Skeletal muscle tissue (tissue), 3 donors: ENCODE measurements at regions not wholly inside any gene's neighbourhood (a gene's known extent, or its start where the extent isn't known, plus 50 kb on each side); places are given as distances from the start of the nearest gene placed in this dataset.

ENCODE experiments used
- H3K27ac ChIP-seq: one replicate; pipeline ENCODE4 v1.7.0; 2013; ENCODE audit warnings: mild to moderate bottlenecking, low read depth, low read length, inconsistent platforms
- H3K27me3 ChIP-seq, 3 donors: one replicate each; pipeline ENCODE4 v1.7.0; 2013; ENCODE audit warnings: low read length in 3 of 3; ENCODE audit not compliant: control insufficient read depth in 3 of 3, insufficient read depth in 3 of 3
- H3K36me3 ChIP-seq, 3 donors: one replicate each; pipeline ENCODE4 v1.7.0; 2013; ENCODE audit warnings: low read length in 3 of 3; ENCODE audit not compliant: control insufficient read depth in 3 of 3, insufficient read depth in 3 of 3
- H3K4me1 ChIP-seq, 3 donors: one replicate each; pipeline ENCODE4 v1.7.0; 2013; ENCODE audit warnings: low read length in 3 of 3, mild to moderate bottlenecking in 3 of 3; ENCODE audit not compliant: control insufficient read depth in 3 of 3, insufficient read depth in 3 of 3
- H3K4me3 ChIP-seq, 3 donors: one replicate each; pipeline ENCODE4 v1.7.0; 2013; ENCODE audit warnings: low read length in 3 of 3
- H3K9ac ChIP-seq, 3 donors: one replicate each; pipeline ENCODE4 v1.7.0; 2013; ENCODE audit warnings: low read length in 3 of 3, mild to moderate bottlenecking in 3 of 3, moderate library complexity in 2 of 3, low read depth in 1 of 3
- H3K9me3 ChIP-seq, 3 donors: one replicate each; pipeline ENCODE4 v1.7.0; 2013; ENCODE audit warnings: low read length in 3 of 3; ENCODE audit not compliant: control insufficient read depth in 3 of 3
- donor health status: Osteomylitis.

- peaks cover 12 to 16% (median 12%) of the 10 kb centered on the region in 3 donors for H3K4me1 ChIP-seq
Observed at GRCh38 chr6:165991341-165991740, 176.3 kb downstream of the TBXT start.

DNA sequence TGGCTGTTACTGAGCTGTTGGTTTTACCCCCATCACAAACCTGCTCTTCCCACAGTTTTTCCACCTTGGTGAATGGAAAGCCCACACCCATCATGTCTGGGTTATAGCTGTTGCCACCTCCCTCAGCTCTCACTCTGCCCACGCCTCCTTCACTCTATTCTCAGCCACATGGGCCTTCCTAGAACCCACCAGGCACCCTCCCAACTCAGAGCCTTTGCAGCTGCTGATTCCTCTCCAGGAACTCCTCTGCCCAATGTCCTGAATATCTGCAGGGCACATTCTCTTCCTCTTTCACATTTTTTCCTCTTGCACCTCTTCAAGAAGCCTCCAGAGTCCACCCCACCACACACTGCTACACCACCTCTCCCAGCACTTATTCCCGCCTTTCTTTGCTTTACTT, 177.4 kb downstream of the TBXT start:
- Histone ChIP-seq H3K4me1 (peaks cover 12 to 16% (median 12%) of the 10 kb centered on the region in 3 donors), H3K27ac (no peak overlapping the region), H3K27me3 (peaks cover 35 to 46% (median 35%) of the 10 kb centered on the region in 3 donors), H3K36me3 (no peaks in the 10 kb centered on the region), H3K9me3 (no peaks in the 10 kb centered on the region), H3K4me3 (no peak overlapping the region), H3K9ac (no peak overlapping the region)

More at GRCh38 chr6:165991341-165991740, 176.3 kb downstream of the TBXT start:
- H3K27ac ChIP-seq, result no peak overlapping the region
- H3K36me3 ChIP-seq, result no peaks in the 10 kb centered on the region
- no peaks in the 10 kb centered on the region for H3K9me3 ChIP-seq
- H3K9ac ChIP-seq, result no peak overlapping the region
- H3K27me3 ChIP-seq, result peaks cover 25 to 36% (median 28%) of the 10 kb centered on the region in 3 donors
- H3K4me3 ChIP-seq, result no peak overlapping the region

GRCh38 chr6:165988757-165989456, 178.7 kb downstream of the TBXT start:
- H3K4me1 ChIP-seq, result peaks cover 12 to 16% (median 12%) of the 10 kb centered on the region in 3 donors
- no peak overlapping the region for H3K27ac ChIP-seq
- H3K27me3 ChIP-seq, result peaks cover 40 to 52% (median 41%) of the 10 kb centered on the region in 3 donors
- peak overlapping the region in 1 of 3 donors; percentile 25 for H3K9ac ChIP-seq
- no peaks in the 10 kb centered on the region for H3K9me3 ChIP-seq
- H3K36me3 ChIP-seq, result no peaks in the 10 kb centered on the region
- peak overlapping the region in 1 of 3 donors; percentile 22 for H3K4me3 ChIP-seq

DNA sequence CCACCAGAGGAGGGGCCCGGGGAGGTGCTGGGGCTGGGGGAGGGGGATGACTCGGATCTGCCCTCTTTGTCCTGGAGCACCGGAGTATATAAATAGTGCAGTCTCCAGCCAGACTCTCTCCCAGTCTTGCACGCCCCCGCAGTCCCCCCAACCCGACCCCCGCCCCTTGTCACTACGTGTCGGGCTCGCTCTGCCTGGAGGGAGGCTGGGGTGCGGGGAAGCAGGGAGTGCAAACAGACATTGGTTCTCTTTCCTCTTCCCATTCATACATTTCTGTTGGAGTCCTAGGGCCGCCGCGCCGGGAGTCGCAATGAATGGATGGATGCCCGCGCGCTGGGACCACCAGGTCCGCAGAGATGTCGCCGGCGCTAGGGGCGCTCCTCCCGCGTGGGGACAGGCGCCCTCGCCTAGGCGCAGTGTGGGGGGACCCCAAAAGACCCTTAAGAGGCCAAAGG, 179.3 kb downstream of the TBXT start:
- H3K9me3 ChIP-seq, result no peaks in the 10 kb centered on the region
- H3K4me1 ChIP-seq, result peaks cover 12 to 16% (median 12%) of the 10 kb centered on the region in 3 donors
- H3K9ac ChIP-seq, result peak overlapping the region in 1 of 3 donors; percentile 25
- peaks cover 40 to 52% (median 41%) of the 10 kb centered on the region in 3 donors for H3K27me3 ChIP-seq
- no peak overlapping the region for H3K4me3 ChIP-seq
- H3K36me3 ChIP-seq, result no peaks in the 10 kb centered on the region
- H3K27ac ChIP-seq, result no peak overlapping the region

DNA sequence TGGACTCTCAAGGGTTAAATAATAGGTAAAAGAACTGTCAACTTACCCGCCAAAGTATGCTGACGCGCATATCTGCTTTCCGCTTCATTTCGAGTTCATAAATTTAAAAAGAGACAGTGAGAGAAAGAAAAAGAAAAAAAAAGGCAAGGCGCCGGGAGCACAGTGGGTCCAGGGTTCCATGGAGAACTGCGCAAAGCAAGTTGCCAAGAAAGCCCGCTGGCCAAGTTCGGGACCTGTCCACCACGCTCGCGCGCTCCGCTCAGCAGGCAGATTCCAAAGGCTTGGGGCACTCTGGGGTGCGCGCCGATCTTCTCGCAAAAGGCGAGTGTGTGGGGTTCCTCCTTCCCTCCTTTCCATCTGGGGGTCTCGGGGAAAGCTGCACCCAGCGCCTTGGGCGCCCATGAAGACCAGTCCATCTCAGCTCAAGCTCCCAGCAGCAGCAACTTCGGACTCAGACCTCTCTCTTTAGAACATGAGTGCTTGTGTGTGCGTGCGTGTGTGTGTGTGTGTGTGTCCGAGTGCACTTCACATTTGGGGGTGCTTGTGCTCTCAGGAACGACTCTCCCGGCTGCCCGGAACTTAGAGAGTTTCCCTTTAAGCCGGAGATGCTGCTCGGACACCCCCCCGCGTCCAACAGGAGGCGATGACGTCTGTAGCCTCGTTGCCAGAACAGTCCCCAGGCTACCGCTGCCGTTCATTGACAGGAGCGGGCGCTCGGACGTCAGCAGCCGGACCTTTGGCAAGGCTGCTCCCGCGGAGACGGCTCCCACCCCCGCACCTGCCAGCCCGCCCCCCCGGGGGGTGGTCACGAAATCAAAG, 180.0 kb downstream of the TBXT start:
- Histone ChIP-seq H3K9ac (peak overlapping the region in 2 of 3 donors; percentile 32 to 64), H3K36me3 (no peaks in the 10 kb centered on the region), H3K27ac (no peak overlapping the region), H3K4me1 (peaks cover 12 to 16% (median 12%) of the 10 kb centered on the region in 3 donors), H3K27me3 (peaks cover 40 to 52% (median 41%) of the 10 kb centered on the region in 3 donors), H3K4me3 (peak overlapping the region; percentile 61 to 80 (median 77)), H3K9me3 (no peaks in the 10 kb centered on the region)

DNA sequence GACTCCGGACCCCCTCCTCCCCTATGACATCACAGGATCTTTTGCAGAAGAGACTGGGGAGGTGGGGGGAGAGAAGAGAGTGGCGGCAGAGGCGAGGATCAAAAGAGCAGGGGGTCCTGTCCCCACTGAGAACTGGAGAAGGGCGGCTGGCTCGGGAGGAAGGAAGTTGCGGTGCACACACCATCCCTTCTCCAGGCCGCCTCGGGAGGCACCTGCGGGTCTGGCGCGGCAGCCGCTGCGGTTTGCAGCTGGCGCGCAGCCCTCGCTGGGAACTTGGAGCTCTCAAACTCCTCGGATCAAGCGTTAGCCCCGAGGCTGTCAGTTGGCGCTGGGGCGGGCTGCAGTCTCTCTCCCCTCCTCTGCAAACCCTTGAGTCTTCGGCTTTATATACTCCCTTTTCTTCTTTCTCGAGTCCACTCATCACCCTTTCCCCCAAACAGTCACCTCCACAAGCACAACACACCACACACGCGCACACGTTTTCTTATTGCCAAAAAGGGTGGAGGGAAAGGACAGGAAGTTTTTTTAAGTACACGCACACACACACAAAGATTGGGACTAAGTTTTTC, 180.7 kb downstream of the TBXT start:
- Histone ChIP-seq H3K27ac (no peak overlapping the region), H3K4me1 (peaks cover 12 to 16% (median 12%) of the 10 kb centered on the region in 3 donors), H3K36me3 (no peaks in the 10 kb centered on the region), H3K4me3 (peak overlapping the region; percentile 61 to 80 (median 77)), H3K9me3 (no peaks in the 10 kb centered on the region), H3K27me3 (peaks cover 40 to 52% (median 41%) of the 10 kb centered on the region in 3 donors), H3K9ac (peak overlapping the region in 1 of 3 donors; percentile 32)

DNA sequence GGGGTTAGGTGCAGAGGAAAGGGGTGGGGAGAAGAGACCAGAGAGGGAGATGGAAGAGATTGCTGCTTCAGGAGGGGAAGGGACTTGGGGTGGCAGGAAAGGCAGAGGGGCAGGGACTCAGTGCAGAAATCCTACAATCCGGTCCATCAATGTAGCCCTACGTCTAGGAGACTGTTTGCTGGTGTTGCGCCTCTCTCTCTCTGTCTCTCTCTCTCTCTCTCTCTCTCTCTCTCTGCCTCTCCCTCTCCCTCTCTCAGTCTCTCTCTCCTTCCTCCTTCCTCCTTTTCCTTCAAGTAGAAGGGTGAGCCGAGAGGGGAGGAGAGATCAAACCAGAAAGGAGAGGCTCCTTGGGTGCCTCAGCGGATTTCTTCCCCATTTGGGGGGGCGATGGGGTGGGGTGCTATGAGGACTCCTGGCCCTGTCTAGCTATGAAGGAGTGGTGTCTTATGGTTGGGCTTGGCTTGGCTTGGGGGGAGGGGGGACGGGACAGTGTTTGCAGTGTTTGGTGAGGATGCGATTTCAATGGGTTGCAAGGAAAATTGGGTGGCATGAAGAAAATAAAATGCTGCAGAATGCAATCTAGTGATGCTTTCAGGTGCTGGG, 181.2 kb downstream of the TBXT start:
- Histone ChIP-seq H3K4me1 (peaks cover 12 to 16% (median 12%) of the 10 kb centered on the region in 3 donors), H3K36me3 (no peaks in the 10 kb centered on the region), H3K9me3 (no peaks in the 10 kb centered on the region), H3K4me3 (peak overlapping the region in 1 of 3 donors; percentile 80), H3K27me3 (peaks cover 40 to 52% (median 41%) of the 10 kb centered on the region in 3 donors), H3K9ac (no peak overlapping the region), H3K27ac (no peak overlapping the region)

DNA sequence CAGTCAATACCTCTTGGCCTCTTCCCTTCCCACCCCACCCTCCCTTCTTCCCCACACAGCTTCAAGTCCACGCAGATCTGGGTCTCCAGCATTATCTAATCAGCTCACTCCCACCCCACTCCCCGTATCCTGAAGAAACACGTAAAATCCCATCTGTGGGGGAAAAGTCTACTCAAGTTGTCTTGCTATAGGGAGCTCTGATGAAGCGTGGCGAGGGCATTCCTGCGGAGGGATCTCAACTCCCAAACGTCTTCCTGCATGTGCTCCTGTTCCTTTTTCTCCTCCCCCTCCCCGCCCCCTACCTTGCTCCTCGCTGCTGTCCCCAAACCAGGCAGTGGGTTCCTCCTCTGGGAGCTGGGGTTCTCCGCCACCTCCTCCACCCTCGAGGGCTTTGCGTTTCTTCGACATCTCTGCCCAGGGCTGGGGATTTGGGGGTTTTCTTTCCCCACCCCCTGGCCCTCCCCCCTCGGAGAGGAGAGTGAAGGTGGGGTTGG, 181.8 kb downstream of the TBXT start:
- Histone ChIP-seq H3K27me3 (peaks cover 41 to 52% (median 42%) of the 10 kb centered on the region in 3 donors), H3K9ac (no peak overlapping the region), H3K36me3 (no peaks in the 10 kb centered on the region), H3K27ac (no peak overlapping the region), H3K4me3 (no peak overlapping the region), H3K4me1 (peaks cover 12 to 16% (median 12%) of the 10 kb centered on the region in 3 donors), H3K9me3 (no peaks in the 10 kb centered on the region)

DNA sequence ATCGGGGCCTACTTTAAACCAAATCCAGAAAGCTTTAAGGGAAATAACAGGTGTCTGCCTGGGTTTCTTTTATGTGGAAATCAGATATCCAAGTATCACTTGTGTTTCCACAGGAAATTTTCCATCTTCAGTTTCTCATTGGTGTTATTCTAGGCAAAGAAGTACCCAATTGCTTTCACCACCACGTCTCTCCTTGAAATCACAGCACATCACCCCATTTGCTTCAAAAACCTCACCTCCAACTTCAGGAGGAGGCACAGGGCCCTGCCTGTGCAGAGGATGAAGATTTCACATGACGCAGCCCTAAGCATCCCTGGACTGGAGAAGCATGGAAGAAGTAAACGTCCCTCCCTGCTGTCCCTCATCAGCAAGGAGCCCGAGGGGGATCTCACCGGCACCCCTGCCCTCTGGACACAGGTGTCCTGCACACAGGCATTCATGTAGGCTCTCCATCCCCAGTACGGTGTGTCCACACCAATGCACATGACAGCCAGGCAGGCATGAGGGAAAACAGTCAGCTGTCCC, 182.3 kb downstream of the TBXT start:
- Histone ChIP-seq H3K4me3 (no peak overlapping the region), H3K27me3 (peaks cover 39 to 50% (median 42%) of the 10 kb centered on the region in 3 donors), H3K36me3 (no peaks in the 10 kb centered on the region), H3K27ac (no peak overlapping the region), H3K9me3 (no peaks in the 10 kb centered on the region), H3K4me1 (peaks cover 12 to 16% (median 12%) of the 10 kb centered on the region in 3 donors), H3K9ac (no peak overlapping the region)
